Stimulated activated effector memory CD8-positive, alpha-beta T cell treated with anti-CD3 and anti-CD28 coated beads, Interleukin-12 subunit alpha, Interleukin-12 subunit beta, amount 100 ng/mL, for 72 hours (primary cell): ENCODE measurements at regions not wholly inside any gene's neighbourhood (a gene's known extent, or its start where the extent isn't known, plus 50 kb on each side); places are given as distances from the start of the nearest gene placed in this dataset.

Source experiments
- ATAC-seq: fragments of 150-1000 bp; cut with Tn5 transposase; 2 replicates; pipeline ENCODE4 v1.10.0; 2021
- DNase-seq, 2 donors: peaks; one replicate each; pipeline ENCODE4 v3.0.0; 2021 to 2022; ENCODE audit warnings: low spot score in 2 of 2
- H3K27ac Mint-ChIP-seq: one replicate; pipeline ENCODE4 v1.8.0; 2022; ENCODE audit warnings: mild to moderate bottlenecking, mixed read lengths
- H3K36me3 Mint-ChIP-seq: one replicate; pipeline ENCODE4 v1.8.0; 2022; ENCODE audit warnings: mild to moderate bottlenecking, mixed read lengths
- H3K4me1 Mint-ChIP-seq: one replicate; pipeline ENCODE4 v1.8.0; 2022; ENCODE audit warnings: mixed read lengths
- H3K4me3 Mint-ChIP-seq: one replicate; pipeline ENCODE4 v1.8.0; 2022; ENCODE audit warnings: mild to moderate bottlenecking, mixed read lengths
- H3K9me3 Mint-ChIP-seq: one replicate; pipeline ENCODE4 v1.8.0; 2022; ENCODE audit warnings: mixed read lengths

- Mint-ChIP-seq H3K4me1 (peaks cover 74% of the 10 kb centered on the region), H3K27ac (no peak overlapping the region), H3K9me3 (no peaks in the 10 kb centered on the region), H3K4me3 (no peak overlapping the region), H3K36me3 (peaks cover 5% of the 10 kb centered on the region)
- no peak for ATAC-seq
- DNase-seq, result no peak
Observed at GRCh38 chr4:100098011-100098545, 92.2 kb downstream of the DDIT4L start.

GRCh38 chr4:100095729-100096595 lies 94.3 kb downstream of the DDIT4L start:
- H3K36me3 Mint-ChIP-seq, result peaks cover 5% of the 10 kb centered on the region
- peaks cover 68% of the 10 kb centered on the region for H3K4me1 Mint-ChIP-seq
- peak overlapping the region; percentile 96 for H3K27ac Mint-ChIP-seq
- ATAC-seq, result peak; percentile 92
- peak in 1 of 2 donors; percentile 17 for DNase-seq
- H3K4me3 Mint-ChIP-seq, result peak overlapping the region; percentile 50
- no peaks in the 10 kb centered on the region for H3K9me3 Mint-ChIP-seq

DNA sequence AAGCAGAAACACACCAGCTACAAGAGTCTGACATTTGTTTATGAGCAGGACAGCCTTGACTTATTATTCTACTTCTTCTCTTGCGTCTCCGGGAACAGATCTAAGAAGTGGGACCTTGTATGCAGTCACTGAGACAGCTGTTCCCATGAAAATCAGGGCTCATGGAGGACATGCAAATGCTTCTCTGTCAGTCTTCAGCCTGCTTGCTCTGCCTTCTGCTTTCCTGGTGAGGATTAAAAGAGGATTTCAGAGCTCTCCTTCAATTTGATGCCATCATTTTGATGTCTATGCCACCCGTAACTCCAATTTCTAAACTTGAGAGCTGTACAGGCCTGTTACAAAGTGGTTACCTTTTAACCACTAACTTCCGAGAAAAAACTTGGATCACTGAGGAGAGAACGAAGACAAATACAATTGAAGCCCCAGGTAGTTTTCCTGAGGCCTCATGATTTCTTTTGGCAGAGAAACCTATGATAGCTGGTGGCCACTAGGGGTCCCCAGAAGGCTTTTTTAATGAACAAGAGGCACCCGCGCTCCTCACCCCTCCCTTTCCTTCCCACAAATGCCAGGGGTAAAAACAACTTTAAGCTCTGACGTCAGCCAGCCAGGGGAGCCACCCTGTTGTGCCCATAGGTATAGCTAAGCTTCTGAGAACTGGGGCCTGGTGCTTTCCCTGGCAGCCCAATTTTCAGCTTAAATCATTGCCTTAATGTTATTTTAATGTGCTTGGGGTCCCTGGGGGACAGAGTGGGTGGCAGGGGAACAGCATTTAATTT lies 97.0 kb downstream of the DDIT4L start:
- H3K4me3 Mint-ChIP-seq, result peak overlapping the region; percentile 36
- peak; percentile 56 to 86 for DNase-seq
- peak overlapping the region; percentile 75 for H3K27ac Mint-ChIP-seq

GRCh38 chr4:100087743-100088142 lies 102.5 kb downstream of the DDIT4L start:
- Mint-ChIP-seq H3K4me3 (no peak overlapping the region), H3K9me3 (peaks cover 5% of the 10 kb centered on the region), H3K4me1 (peaks cover 18% of the 10 kb centered on the region), H3K36me3 (no peaks in the 10 kb centered on the region), H3K27ac (peak overlapping the region; percentile 7)
- ATAC-seq (no peak), DNase-seq (no peak)

More for the DNA sequence above, 97.0 kb downstream of the DDIT4L start:
- ATAC-seq, result peak; percentile 96
- H3K9me3 Mint-ChIP-seq, result no peaks in the 10 kb centered on the region
- peaks cover 43% of the 10 kb centered on the region for H3K4me1 Mint-ChIP-seq
- peaks cover 5% of the 10 kb centered on the region for H3K36me3 Mint-ChIP-seq

DNA sequence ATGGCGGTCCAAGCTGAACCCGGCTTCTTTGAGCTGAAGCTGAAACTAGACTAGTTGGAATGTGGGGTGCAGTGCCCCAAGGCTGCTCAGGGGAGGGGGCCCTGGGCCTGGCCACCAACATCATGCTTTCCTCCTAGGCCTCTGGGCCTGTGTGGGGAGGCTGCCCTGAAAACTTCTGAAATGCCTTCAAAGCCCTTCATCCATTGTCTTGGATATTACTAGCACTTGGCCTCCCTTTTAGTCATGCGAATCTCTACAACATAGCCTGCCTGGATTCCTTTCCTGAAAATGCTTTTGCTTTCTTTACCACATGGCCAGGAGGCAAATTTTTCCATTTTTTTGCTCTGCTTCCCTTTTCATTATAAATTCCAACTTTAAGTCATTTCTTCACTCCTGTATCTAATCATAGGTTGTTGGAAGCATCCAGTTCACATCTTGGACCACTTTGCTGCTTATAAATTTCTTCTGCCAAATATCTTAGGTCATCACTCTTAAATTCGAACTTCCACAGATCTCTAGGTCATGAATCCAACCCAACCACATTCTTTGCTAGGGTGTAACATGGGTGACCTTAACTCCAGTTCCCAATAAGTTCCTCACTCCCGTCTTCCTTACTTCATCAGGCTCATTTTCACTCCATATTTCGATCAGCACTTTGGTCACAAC lies 103.4 kb downstream of the DDIT4L start:
- H3K4me3 Mint-ChIP-seq, result no peak overlapping the region
- DNase-seq, result no peak
- peaks cover 25% of the 10 kb centered on the region for H3K4me1 Mint-ChIP-seq
- no peaks in the 10 kb centered on the region for H3K36me3 Mint-ChIP-seq
- peaks cover 5% of the 10 kb centered on the region for H3K9me3 Mint-ChIP-seq
- no peak overlapping the region for H3K27ac Mint-ChIP-seq
- no peak for ATAC-seq

DNA sequence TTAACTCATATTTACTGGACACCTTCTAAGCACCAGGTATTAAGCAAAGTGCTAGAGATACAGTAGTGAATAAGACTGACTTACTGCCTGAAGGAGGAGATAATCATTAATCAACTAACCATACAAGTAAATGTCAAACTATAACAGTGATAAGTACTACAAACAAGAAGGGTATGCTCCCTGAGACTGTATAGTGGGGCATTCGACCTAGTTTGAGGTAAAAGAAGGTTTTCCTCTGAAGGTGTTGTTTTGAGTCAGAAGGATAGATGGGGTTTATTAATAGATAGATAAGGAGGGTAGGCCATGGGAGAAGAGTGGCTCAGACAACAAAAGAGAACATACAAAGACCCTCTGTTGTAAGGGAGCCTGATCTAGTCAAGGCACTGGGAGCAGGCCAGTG lies 105.4 kb downstream of the DDIT4L start:
- H3K4me1 Mint-ChIP-seq, result peaks cover 36% of the 10 kb centered on the region
- H3K36me3 Mint-ChIP-seq, result no peaks in the 10 kb centered on the region
- H3K9me3 Mint-ChIP-seq, result peaks cover 5% of the 10 kb centered on the region
- ATAC-seq (no peak), DNase-seq (no peak)
- H3K27ac Mint-ChIP-seq, result no peak overlapping the region
- no peak overlapping the region for H3K4me3 Mint-ChIP-seq

GRCh38 chr4:100083289-100083688 lies 107.0 kb downstream of the DDIT4L start:
- ATAC-seq (peak; percentile 78), DNase-seq (no peak)
- Mint-ChIP-seq H3K4me3 (no peak overlapping the region), H3K4me1 (peaks cover 47% of the 10 kb centered on the region), H3K36me3 (no peaks in the 10 kb centered on the region), H3K9me3 (peaks cover 7% of the 10 kb centered on the region), H3K27ac (no peak overlapping the region)

DNA sequence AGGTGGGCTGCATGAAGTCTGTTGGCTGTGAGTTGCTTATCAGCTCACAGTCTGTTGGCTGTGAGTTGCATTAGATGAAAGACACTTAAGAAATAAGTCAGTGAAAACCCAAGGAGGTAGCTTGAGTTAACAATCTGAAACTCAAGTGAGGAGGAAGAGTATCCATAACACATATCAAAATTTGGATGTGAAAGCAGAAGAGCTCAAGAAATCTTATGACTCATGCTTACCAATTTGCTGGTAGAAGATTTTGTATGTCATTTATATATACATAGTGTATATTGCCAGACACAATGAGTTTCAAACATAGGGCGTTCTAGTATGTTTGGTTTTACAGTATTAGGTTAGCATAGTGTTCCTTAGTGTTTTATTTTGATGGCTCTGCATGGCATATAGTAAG lies 107.4 kb downstream of the DDIT4L start:
- H3K9me3 Mint-ChIP-seq, result peaks cover 7% of the 10 kb centered on the region
- DNase-seq (no peak), ATAC-seq (peak; percentile 69)
- no peak overlapping the region for H3K27ac Mint-ChIP-seq
- H3K36me3 Mint-ChIP-seq, result no peaks in the 10 kb centered on the region
- peaks cover 46% of the 10 kb centered on the region for H3K4me1 Mint-ChIP-seq
- H3K4me3 Mint-ChIP-seq, result no peak overlapping the region

DNA sequence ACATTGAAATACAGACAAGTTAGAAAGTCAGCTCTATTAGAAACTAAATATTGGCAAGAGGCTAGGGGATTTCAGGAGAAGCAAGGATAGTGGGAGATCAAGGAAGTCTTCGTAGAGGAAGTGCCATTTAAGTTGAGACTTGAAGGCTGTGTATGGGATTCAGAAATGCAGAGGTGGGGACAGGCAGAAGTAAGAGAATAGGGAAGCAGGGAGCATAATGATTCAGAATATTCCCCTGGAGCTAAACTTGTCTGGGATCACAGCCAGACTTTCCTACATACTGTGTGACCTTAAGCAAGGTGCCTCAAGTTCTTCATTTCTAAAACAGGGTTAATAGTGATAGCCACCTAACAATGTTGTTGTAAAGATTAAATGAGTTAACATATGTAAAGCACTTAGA lies 108.8 kb downstream of the DDIT4L start:
- H3K4me3 Mint-ChIP-seq, result no peak overlapping the region
- no peak overlapping the region for H3K27ac Mint-ChIP-seq

DNA sequence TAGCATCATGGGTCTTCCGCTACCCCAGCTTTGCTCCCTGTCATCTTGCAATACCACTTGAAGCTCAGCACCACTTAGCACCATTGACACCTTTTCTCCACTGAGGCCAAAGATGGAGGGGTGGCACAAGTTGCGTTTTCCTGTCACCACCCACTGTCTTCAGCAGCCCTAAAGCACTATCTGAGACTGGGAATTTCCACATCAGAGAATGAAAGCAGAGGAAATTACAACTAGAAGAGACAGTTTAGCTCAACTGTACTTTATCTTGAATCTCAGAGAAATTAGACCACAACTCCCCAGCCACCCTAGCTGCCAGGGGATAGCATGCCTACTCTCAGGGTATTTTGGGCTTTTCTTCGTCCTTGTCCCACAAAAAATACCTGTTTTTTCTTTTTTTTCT lies 111.0 kb downstream of the DDIT4L start:
- H3K9me3 Mint-ChIP-seq, result peaks cover 3% of the 10 kb centered on the region
- H3K4me1 Mint-ChIP-seq, result peaks cover 30% of the 10 kb centered on the region
- peak overlapping the region; percentile 67 for H3K27ac Mint-ChIP-seq
- DNase-seq (no peak), ATAC-seq (peak; percentile 25)
- no peaks in the 10 kb centered on the region for H3K36me3 Mint-ChIP-seq
- peak overlapping the region; percentile 37 for H3K4me3 Mint-ChIP-seq

More for the DNA sequence above, 108.8 kb downstream of the DDIT4L start:
- Mint-ChIP-seq H3K36me3 (no peaks in the 10 kb centered on the region), H3K9me3 (peaks cover 3% of the 10 kb centered on the region), H3K4me1 (peaks cover 36% of the 10 kb centered on the region)
- ATAC-seq, result no peak
- no peak for DNase-seq

DNA sequence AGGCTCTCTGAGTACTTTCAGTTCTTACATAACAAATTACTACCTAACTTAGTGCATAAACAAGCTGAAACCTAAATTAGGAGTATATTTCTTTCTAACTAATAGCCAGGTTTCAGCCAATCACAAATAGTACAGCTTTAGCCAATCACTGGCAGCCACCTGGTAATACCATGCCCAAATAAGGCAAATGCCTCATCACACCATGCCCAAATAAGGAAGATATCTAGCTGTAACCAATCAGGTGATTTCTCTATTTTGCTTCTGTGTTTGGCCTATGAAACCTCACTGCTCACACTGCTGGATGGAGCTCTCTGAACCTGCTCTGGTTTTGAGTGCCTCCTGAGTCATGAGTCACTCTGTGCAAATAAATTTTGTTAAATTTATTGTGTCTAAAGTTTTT lies 113.5 kb downstream of the DDIT4L start:
- peaks cover 3% of the 10 kb centered on the region for H3K9me3 Mint-ChIP-seq
- H3K36me3 Mint-ChIP-seq, result no peaks in the 10 kb centered on the region
- peak; percentile 75 for ATAC-seq
- DNase-seq, result no peak
- H3K27ac Mint-ChIP-seq, result no peak overlapping the region
- H3K4me3 Mint-ChIP-seq, result no peak overlapping the region
- H3K4me1 Mint-ChIP-seq, result peaks cover 20% of the 10 kb centered on the region

GRCh38 chr4:100075486-100076270 lies 114.6 kb downstream of the DDIT4L start:
- peaks cover 3% of the 10 kb centered on the region for H3K9me3 Mint-ChIP-seq
- H3K27ac Mint-ChIP-seq, result no peak overlapping the region
- DNase-seq (no peak), ATAC-seq (no peak)
- no peaks in the 10 kb centered on the region for H3K36me3 Mint-ChIP-seq
- H3K4me3 Mint-ChIP-seq, result no peak overlapping the region
- H3K4me1 Mint-ChIP-seq, result peaks cover 16% of the 10 kb centered on the region

GRCh38 chr4:100075056-100075455 lies 115.2 kb downstream of the DDIT4L start:
- H3K4me1 Mint-ChIP-seq, result peaks cover 12% of the 10 kb centered on the region
- H3K4me3 Mint-ChIP-seq, result no peak overlapping the region
- ATAC-seq, result no peak
- H3K36me3 Mint-ChIP-seq, result no peaks in the 10 kb centered on the region
- peaks cover 3% of the 10 kb centered on the region for H3K9me3 Mint-ChIP-seq
- no peak overlapping the region for H3K27ac Mint-ChIP-seq
- DNase-seq, result no peak

GRCh38 chr4:100071506-100071905 lies 118.8 kb downstream of the DDIT4L start:
- no peaks in the 10 kb centered on the region for H3K4me1 Mint-ChIP-seq
- no peak for DNase-seq
- H3K9me3 Mint-ChIP-seq, result no peaks in the 10 kb centered on the region
- H3K27ac Mint-ChIP-seq, result no peak overlapping the region
- H3K36me3 Mint-ChIP-seq, result no peaks in the 10 kb centered on the region
- ATAC-seq, result no peak
- no peak overlapping the region for H3K4me3 Mint-ChIP-seq
